ENCODE measurements at regions not wholly inside any gene's neighbourhood (a gene's known extent, or its start where the extent isn't known, plus 50 kb on each side); places are given as distances from the start of the nearest gene placed in this dataset.

GRCh38 chr2:52594026-52594425 is 1173.6 kb upstream of the CHAC2 start:
- no peak for TF ChIP-seq EZH2 (IDR thresholded peaks at IDR 0.05; ENCODE audit: insufficient read depth, poor library complexity, severe bottlenecking)
- no peak for TF ChIP-seq EZH2phosphoT487 (IDR thresholded peaks at IDR 0.05; ENCODE audit: insufficient read depth, low read depth)

Measured in GM23248 (cell line).